Heart left ventricle (tissue), 13 donors: ENCODE measurements at regions not wholly inside any gene's neighbourhood (a gene's known extent, or its start where the extent isn't known, plus 50 kb on each side); places are given as distances from the start of the nearest gene placed in this dataset.

Experiments
- CTCF ChIP-seq, 12 donors: fragments of 200-600 bp; sonication (generic) in 4 of 12; IDR thresholded peaks; one replicate each; pipeline versions ENCODE4 v1.5.0 to v1.8.0; 2018 to 2022; ENCODE audit warnings: antibody characterized with exemption in 12 of 12, mild to moderate bottlenecking in 5 of 12
- POLR2A ChIP-seq, 2 donors: fragments of 450-650 bp; IDR thresholded peaks; one replicate each; pipeline ENCODE4 v1.6.1; 2017; ENCODE audit warnings: antibody characterized with exemption in 2 of 2, mild to moderate bottlenecking in 2 of 2, moderate library complexity in 2 of 2
- donor health status: ischemic (EF 13 %, LVEDD 7.1; RV severe dilation, severe dysfunction).
- donor health status: DM: no; HTN: yes; CAD: no.
- donor health status: DM: no; HTN: no; CAD: no.
- donor health status: ischemic (EF 25% LVEDD 6.9; RV normal size, moderate dysfunction).
- donor health status: ischemic (EF 25% LVEDD 5.7; RV mildly dilated, moderate dysfunction).
- donor health status: ischemic (EF 35%, LVEDD 5.7; RV mildly dilated, moderate dysfunction).
- donor health status: nonischemic (EF 11% LVEDD 7.7; RV severe dilation, severe dysfunction).
- donor health status: DM: yes; HTN: yes; CAD: no.
- donor health status: PGD.
- donor health status: ischemic (EF 29% LVEDD 5.4; RV normal size, mild dysfunction).
- donor health status: nonischemic (EF 23%, LVEDD 6.1; RV moderate dilation, normal function).

DNA sequence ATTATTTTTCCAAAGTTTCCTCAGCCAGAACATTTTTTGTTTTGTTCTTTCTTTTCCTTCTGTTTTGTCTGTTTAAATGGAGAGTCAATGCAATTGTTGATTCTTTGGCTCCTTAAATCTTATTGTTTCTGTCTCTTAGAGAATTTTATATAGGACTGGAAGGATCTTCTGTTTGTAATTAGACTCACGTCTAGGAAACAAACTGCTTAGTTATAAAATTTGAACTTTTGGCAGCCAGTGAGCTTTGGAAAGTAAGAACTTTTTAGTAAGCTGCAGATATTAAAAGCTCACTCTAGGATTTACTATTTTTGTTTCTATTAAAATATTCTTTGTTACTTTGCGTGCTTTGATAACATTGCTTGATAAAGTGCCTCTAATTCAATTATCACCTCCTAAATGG, 109.8 kb upstream of the HNRNPU start:
- TF ChIP-seq POLR2A (IDR thresholded peaks at IDR 0.05) (no peak), CTCF (IDR thresholded peaks at IDR 0.05) (no peak)
